ENCODE measurements at regions not wholly inside any gene's neighbourhood (a gene's known extent, or its start where the extent isn't known, plus 50 kb on each side); places are given as distances from the start of the nearest gene placed in this dataset.

DNA sequence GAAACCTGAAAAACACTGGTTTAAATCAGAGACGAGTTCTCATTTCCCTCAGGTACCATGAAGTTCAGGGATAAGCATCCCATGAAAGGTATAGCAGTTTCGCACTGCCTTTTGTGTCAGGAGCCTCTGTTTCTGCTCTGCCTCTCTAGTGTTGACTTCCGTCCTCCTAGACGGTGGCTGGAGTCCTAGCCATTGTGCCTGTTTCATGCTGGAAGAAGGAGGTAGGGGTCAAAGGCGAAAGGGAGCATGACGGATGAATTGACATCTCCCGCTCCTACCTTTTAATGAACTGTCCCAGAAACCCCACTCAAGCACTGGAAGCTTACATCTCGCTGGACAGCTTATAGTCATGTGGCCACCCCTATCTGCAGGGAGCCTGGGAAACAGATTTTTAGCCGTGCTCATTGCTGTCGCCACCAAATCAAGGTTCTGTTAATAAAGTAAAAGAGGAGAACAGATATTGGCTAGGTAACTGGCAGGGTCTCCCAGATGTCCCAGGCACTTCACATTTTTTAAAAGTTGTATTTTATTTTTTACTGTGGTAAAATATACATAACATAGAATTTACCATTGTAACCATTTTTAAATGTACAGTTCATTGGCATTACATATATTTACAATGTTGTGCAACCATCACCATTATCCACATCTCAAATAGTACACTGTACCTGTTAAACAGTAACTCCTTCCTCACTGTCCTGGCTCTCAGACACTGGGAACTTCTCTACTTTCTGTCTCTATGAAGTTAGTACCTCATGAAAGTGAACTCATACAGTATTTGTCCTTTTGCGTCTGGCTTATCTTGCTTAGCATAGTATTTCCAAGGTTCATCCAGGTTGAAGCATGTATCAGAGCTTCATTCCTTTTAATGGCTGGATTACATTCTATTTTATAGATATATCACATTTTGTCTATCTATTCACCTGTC, 55.0 kb upstream of the CTLA4 start (continued):
- TF ChIP-seq, protein P1, sequence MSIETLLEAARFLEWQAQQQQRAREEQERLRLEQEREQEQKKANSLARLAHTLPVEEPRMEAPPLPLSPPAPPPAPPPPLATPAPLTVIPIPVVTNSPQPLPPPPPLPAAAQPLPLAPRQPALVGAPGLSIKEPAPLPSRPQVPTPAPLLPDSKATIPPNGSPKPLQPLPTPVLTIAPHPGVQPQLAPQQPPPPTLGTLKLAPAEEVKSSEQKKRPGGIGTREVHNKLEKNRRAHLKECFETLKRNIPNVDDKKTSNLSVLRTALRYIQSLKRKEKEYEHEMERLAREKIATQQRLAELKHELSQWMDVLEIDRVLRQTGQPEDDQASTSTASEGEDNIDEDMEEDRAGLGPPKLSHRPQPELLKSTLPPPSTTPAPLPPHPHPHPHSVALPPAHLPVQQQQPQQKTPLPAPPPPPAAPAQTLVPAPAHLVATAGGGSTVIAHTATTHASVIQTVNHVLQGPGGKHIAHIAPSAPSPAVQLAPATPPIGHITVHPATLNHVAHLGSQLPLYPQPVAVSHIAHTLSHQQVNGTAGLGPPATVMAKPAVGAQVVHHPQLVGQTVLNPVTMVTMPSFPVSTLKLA (IDR thresholded peaks at IDR 0.05) = no peak
- TF ChIP-seq SETDB1 (CRISPR knock-in tag; IDR thresholded peaks at IDR 0.05; ENCODE audit: borderline replicate concordance) (no peak), ZNF788 (CRISPR knock-in tag; IDR thresholded peaks at IDR 0.05; ENCODE audit: borderline replicate concordance) (no peak), SRF (IDR thresholded peaks at IDR 0.05; ENCODE audit: low read depth, low read length) (no peak), TBP (CRISPR knock-in tag; IDR thresholded peaks at IDR 0.05) (no peak), FLYWCH1 (CRISPR knock-in tag; IDR thresholded peaks at IDR 0.05) (peak; percentile 37; the same call in 1 of the 2 replicates), HCFC1 (IDR thresholded peaks at IDR 0.05; ENCODE audit: low read depth, low read length) (no peak), MXI1 (IDR thresholded peaks at IDR 0.05; ENCODE audit: borderline replicate concordance, low read depth, low read length) (no peak), GATAD2A (CRISPR knock-in tag; IDR thresholded peaks at IDR 0.05) (peak; percentile 99), ZNF335 (CRISPR knock-in tag; IDR thresholded peaks at IDR 0.05) (no peak), SYNCRIP (IDR thresholded peaks at IDR 0.05; ENCODE audit: insufficient read depth, low read depth, low read length) (no peak), DNMT1 (CRISPR knock-in tag; IDR thresholded peaks at IDR 0.05) (no peak)
- TF ChIP-seq, protein P2, sequence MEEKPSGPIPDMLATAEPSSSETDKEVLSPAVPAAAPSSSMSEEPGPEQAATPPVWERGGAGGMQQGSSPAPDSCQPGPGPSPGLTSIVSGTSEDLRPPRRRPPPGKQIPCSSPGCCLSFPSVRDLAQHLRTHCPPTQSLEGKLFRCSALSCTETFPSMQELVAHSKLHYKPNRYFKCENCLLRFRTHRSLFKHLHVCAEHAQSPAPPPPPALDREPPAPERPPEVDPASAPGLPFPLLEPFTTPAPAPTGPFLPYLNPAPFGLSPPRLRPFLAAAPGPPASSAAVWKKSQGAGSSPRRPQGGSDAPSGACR (CRISPR knock-in tag; IDR thresholded peaks at IDR 0.05) = no peak
- TF ChIP-seq, protein P3, sequence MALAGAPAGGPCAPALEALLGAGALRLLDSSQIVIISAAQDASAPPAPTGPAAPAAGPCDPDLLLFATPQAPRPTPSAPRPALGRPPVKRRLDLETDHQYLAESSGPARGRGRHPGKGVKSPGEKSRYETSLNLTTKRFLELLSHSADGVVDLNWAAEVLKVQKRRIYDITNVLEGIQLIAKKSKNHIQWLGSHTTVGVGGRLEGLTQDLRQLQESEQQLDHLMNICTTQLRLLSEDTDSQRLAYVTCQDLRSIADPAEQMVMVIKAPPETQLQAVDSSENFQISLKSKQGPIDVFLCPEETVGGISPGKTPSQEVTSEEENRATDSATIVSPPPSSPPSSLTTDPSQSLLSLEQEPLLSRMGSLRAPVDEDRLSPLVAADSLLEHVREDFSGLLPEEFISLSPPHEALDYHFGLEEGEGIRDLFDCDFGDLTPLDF (CRISPR knock-in tag; IDR thresholded peaks at IDR 0.05) = no peak
- TF ChIP-seq, protein P4, sequence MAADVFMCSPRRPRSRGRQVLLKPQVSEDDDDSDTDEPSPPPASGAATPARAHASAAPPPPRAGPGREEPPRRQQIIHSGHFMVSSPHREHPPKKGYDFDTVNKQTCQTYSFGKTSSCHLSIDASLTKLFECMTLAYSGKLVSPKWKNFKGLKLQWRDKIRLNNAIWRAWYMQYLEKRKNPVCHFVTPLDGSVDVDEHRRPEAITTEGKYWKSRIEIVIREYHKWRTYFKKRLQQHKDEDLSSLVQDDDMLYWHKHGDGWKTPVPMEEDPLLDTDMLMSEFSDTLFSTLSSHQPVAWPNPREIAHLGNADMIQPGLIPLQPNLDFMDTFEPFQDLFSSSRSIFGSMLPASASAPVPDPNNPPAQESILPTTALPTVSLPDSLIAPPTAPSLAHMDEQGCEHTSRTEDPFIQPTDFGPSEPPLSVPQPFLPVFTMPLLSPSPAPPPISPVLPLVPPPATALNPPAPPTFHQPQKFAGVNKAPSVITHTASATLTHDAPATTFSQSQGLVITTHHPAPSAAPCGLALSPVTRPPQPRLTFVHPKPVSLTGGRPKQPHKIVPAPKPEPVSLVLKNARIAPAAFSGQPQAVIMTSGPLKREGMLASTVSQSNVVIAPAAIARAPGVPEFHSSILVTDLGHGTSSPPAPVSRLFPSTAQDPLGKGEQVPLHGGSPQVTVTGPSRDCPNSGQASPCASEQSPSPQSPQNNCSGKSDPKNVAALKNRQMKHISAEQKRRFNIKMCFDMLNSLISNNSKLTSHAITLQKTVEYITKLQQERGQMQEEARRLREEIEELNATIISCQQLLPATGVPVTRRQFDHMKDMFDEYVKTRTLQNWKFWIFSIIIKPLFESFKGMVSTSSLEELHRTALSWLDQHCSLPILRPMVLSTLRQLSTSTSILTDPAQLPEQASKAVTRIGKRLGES (CRISPR knock-in tag; IDR thresholded peaks at IDR 0.05; ENCODE audit: borderline replicate concordance) = 0 out of 2 replicates have a peak, but pooled peaks have one; percentile 15
- TF ChIP-seq, protein P5, sequence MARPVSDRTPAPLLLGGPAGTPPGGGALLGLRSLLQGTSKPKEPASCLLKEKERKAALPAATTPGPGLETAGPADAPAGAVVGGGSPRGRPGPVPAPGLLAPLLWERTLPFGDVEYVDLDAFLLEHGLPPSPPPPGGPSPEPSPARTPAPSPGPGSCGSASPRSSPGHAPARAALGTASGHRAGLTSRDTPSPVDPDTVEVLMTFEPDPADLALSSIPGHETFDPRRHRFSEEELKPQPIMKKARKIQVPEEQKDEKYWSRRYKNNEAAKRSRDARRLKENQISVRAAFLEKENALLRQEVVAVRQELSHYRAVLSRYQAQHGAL (CRISPR knock-in tag; IDR thresholded peaks at IDR 0.05; ENCODE audit: not compliant biosample characterization) = no peak
- TF ChIP-seq, protein P6, sequence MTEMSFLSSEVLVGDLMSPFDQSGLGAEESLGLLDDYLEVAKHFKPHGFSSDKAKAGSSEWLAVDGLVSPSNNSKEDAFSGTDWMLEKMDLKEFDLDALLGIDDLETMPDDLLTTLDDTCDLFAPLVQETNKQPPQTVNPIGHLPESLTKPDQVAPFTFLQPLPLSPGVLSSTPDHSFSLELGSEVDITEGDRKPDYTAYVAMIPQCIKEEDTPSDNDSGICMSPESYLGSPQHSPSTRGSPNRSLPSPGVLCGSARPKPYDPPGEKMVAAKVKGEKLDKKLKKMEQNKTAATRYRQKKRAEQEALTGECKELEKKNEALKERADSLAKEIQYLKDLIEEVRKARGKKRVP (CRISPR knock-in tag; IDR thresholded peaks at IDR 0.05) = peak in 1 of 2 experiments; percentile 58; a peak in 1 of 4 replicates
- TF ChIP-seq, protein P7, sequence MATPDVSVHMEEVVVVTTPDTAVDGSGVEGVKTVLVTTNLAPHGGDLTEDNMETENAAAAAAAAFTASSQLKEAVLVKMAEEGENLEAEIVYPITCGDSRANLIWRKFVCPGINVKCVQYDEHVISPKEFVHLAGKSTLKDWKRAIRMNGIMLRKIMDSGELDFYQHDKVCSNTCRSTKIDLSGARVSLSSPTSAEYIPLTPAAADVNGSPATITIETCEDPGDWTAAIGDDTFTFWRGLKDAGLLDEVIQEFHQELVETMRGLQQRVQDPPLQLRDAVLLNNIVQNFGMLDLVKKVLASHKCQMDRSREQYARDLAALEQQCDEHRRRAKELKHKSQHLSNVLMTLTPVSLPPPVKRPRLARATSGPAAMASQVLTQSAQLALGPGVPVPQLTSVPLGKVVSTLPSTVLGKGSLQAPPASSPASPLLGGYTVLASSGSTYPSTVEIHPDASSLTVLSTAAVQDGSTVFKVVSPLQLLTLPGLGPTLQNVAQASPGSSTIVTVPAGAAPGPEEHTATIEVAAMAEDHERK (CRISPR knock-in tag; IDR thresholded peaks at IDR 0.05; ENCODE audit: low read depth) = no peak

Data from HepG2 (cell line).